CD4-positive, alpha-beta T cell treated with Interleukin-2 at 100 ng/mL for 4 hours (primary cell): ENCODE measurements at regions not wholly inside any gene's neighbourhood (a gene's known extent, or its start where the extent isn't known, plus 50 kb on each side); places are given as distances from the start of the nearest gene placed in this dataset.
"Not testable (repeated sequence)": the region's sequence is repeated elsewhere in the genome, so short reads cannot be mapped to it uniquely, and the experiment has no call there.

Source experiments
- DNase-seq: peaks from one replicate; pipeline ENCODE4 v3.0.0-alpha.2; 2020; ENCODE audit warnings: low spot score

DNA sequence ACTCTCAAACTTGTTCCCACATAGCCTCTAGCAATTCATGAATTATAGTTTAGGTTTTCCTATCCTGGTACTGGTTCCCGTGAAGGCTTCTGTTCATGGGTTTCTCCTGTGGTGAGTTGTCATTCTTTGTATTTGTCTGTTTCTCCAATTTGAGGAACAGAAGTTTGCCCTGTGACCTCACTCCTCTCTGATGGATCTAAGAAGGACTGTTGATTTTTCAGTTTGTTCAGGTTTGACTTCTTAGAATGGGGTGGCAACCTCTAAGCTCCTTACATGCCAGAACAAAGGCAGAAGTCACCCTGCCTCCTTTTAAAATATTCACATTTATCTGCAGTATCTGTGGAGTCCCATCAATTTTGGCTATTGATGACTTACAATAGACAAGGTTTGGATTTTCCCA, 354.0 kb downstream of the SPRY2 start:
- DNase-seq = no peak

DNA sequence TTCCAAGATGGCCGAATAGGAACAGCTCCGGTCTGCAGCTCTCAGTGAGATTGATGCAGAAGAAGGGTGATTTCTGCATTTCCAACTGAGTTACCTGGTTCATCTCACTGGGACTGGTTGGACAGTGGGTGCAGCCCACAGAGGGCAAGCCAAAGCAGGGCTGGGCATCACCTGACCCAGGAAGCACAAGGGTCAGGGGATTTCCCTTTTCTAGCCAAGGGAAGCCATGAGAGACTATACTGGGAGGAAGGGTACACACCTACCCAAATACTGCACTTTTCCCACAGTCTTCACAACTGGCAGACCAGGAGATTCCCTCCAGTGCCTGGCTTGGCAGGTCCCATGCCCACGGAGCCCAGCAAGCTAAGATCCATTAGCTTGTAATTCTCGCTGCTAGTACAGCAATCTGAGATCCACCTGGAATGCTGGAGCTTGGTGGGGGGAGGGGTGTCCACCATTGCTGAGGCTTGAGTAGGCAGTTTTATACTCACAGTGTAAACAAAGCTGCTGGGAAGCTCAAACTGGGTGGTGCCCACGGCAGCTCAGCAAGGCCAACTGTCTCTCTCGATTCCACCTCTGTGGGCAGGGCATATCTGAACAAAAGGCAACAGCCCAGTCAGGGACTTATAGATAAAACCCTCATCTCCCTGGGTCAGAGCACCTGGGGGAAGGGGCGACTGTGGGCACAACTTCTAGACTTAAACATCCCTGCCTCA, 365.8 kb downstream of the SPRY2 start:
- DNase-seq = not testable (repeated sequence)

- DNase-seq = no peak
Measured at GRCh38 chr13:79973533-79973963, 367.4 kb downstream of the SPRY2 start.

DNA sequence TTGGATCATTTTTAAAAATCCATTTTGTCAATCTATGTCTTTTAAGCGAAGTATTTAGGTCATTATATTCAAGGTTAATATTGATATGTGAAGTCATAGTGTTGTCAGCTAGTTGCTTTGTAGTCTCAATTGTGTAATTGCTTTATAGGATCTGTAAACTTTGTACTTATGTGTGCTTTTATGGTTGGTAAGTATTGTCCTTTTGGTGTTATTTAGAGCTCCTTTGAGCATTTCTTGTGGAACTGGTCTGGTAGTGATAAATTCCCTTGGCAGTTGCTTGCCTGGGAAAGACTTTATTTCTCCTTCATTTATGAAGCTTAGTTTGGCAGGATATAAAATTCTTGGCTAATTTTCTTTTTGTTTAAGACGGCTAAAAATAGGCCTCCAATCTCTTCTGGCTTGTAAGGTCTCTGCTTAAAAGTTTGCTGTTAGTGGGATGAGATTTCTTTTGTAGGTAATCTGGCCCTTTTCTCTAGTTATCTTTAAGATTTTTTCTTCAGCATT, 368.8 kb downstream of the SPRY2 start:
- no peak for DNase-seq

DNA sequence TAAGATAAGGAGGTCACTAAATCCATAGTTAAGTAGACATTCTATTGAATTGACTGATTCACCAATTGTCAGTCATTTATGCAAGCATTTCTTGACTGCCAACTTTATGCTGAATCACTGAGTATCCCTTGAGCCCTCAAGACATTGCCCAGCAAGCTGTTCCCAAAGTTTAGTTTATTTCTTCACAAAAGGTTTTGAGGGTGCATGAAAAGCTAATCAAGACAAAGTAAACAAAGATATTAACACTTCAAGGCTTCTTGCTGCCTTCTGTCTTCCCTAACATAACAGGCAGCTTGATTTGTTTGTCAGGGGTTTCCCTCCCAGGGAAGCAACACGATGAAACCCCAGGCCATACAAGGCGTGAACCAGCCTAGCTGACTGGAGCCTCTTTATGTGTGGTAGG, 374.4 kb downstream of the SPRY2 start:
- DNase-seq = no peak

DNA sequence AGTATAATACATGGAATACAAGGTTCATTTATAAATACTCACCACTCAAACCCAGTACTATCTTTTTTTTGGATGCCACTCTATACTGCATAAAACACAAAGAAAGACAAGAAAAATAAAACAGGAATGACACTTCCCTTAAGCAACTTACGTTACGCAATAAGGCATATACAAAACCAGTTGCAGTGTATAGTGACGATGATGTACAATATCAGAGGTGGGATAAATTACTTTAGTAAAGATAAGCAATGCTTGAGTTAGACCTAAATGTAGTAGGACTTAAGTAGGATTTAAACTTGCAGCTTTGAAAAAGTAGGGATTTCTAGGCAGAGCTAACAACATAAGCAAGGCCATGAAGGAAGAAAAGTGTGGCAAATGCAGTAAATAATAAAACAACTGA, 374.9 kb downstream of the SPRY2 start:
- no peak for DNase-seq

- no peak for DNase-seq
Measured at GRCh38 chr13:79946556-79946955, 394.4 kb downstream of the SPRY2 start.

DNA sequence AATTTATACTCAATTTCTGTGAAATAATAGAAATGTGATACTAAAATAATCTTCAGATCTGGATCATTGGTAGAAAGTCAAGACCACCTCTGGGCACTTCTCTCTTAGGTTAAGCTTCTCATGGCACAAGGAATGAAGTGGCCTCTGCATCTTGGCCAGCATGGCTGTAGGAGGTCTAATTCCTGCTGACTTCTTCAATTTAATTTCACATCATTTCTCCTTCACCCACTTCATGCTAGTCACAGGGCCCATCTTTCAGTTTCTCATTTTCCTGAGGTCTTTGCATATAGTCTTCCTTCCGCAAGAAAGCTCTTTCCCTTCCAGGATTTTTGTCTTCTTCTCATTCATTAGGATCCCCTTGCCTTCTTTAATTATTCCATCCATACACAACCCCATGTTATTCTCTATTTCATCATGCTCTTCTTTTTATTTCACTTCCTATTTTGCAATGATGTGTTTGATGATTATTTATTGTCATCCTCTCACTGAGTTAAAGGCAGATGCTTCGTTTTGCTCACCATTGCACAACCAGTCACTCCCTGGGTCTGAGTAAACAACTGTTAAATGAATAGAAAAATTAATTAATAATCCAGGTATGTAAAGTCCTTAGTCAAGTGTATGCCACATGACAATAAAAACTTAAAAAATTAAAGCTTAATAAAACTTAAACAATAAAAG, 397.4 kb downstream of the SPRY2 start:
- no peak for DNase-seq

DNA sequence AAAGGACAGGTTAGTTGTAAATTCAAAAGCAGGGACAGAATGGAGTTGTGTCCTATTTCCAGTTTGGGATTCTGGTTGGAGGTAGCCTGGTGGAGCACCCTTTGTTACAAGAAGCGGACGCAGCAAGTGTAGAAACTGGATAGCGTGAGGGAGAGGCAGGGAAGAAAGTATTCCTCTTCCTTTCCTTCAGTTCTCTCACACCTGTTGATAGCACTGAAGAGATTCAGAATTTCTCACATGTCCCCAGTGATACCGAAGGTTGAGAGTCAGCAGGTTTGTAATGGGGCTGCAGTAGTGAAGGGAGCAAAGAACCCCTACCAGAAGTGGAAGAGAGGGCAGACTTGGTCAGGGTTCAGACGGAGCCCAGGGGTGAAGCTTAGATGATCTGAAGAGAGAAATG, 399.2 kb downstream of the SPRY2 start:
- no peak for DNase-seq

- DNase-seq = no peak
Measured at GRCh38 chr13:79939689-79940088, 401.2 kb downstream of the SPRY2 start.

DNA sequence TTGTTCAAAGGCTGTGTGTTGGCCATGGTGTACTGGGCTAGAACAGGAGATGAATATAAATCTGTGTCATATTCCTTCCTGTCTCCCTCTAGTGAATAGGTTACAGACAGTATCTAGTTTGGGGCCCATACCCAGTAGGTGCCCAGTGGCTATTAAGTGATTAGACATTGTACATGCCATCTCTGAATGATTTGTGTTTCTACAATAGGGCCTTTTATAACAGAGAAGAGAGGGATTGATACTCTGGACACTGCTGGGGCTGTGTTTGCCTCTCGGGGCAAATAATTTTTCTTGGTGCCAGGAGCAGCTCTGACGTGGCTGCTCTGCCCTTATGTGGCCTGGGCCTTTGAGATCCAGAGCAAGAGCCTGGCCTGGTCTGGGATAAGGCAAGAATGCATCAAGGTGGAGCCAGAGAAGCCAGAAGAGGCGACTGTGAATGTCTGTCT, 403.1 kb downstream of the SPRY2 start:
- no peak for DNase-seq

DNA sequence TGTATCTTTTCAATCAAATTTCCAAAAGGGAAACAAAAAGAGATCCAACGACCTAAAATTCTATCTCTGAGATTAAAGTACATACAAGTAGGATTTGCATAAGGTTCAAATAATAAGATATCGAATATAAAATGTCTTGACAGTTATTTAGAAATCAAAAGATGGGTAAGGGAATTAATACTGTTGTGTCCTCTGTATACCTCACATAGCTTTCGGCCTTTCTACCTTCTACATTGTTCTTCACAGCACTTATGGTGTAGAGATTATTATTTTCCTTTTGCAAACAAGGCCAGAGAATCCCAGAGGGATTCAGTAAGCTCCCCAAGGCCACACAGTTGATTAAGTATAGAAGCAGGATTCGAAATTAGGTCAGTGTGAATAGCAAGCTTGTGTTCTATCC, 403.6 kb downstream of the SPRY2 start:
- no peak for DNase-seq

GRCh38 chr13:79936368-79937136, 404.4 kb downstream of the SPRY2 start:
- DNase-seq = no peak

DNA sequence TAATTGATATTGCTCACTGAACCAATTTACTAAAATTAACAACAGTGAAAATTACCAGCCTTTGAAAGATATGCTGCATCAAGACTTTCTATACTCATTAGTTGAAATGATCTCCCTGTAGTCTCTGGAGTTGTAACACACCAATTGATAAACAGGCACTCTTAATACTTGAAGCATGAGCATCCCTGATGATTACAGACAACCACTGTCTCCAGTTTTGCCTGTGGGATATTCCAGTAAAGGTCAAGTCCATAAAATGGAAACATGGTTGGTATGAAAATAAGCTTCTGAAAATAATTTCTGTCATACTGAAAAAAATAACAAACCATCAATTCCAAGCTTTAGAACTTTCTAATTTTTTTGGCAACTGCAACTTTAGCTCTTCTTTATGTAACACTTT, 405.8 kb downstream of the SPRY2 start:
- no peak for DNase-seq

DNA sequence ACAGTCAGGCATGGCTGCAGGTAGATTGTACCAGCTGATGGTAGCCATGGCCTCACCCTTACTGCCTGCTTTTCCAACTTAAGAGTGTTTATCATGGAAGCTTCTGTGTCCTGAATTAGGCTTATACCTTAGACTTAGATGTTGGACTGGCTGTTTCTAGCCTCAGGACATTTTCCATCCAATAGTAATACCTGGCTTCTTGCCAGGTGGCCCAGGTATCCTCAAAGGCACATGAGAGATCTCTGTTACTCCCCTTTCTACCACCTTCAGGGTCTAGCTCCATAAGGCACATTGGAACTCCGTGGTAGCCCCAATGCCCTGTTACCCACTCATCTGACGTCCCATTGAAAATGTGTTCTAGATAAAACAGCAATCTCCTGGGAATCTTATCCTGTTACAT, 407.5 kb downstream of the SPRY2 start:
- no peak for DNase-seq

GRCh38 chr13:79932556-79932955, 408.4 kb downstream of the SPRY2 start:
- no peak for DNase-seq

DNA sequence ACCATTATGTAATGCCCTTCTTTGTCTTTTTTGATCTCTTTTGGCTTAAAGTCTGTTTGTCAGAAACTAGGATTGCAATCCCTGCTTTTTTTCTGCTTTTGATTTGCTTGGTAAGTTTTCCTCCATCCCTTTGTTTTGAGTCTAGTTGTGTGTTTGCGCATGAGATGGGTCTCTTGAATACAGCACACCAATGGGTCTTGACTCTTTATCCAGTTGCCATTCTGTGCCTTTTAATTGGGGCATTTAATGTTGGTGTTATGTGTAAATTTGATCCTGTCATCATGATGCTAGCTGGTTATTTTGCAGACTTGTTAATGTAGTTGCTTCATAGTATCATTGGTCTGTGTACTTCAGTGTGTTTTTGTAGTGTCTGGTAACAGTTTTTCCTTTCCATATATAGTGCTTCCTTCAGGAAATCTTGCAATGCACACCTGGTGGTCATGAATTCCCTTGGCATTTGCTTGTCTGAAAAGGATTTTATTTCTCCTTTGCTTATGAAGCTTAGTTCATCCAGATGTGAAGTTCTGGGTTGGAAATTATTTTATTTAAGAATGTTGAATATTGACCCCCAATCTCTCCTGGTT, 416.9 kb downstream of the SPRY2 start:
- DNase-seq = not testable (repeated sequence)

- DNase-seq = no peak
Measured at GRCh38 chr13:79919091-79919490, 421.8 kb downstream of the SPRY2 start.

GRCh38 chr13:79918620-79919019, 422.3 kb downstream of the SPRY2 start:
- no peak for DNase-seq

- DNase-seq = no peak
Measured at GRCh38 chr13:79917628-79918027, 423.3 kb downstream of the SPRY2 start.

DNA sequence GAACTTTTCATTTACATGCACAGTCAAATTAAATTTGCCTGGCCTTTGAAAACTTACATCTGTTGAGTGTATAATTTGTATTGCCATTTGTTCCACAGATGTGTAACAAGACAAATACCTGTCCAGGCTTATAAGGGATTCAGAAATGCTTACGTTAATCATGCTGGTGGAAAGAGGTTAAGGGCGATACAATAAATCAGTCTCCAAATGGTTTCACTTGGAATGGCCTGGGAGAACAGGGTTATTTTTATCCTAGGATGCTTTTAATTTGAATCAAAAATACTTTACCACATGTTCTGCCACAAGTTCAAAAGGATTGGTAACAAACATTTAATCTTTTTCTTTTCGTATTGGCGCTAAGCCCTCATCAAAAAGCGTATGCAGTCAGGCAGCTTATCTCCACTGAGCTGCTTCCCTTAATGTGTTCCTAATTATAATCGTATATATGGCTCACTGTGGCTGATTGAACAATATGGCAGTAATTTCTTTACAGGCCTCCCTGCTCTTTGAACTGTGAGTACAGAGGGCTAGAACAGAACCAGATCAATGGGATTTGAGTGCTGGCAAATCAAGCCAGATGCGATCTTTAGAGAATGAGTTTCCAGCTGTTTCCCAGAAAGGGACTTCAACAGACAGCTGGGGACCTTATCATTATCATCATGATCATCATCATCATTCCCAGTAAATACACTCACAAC, 425.7 kb downstream of the SPRY2 start:
- DNase-seq = no peak
